SK-N-SH treated with all-trans-retinoic acid at 6 μM for 48 hours (cell line): ENCODE measurements at regions not wholly inside any gene's neighbourhood (a gene's known extent, or its start where the extent isn't known, plus 50 kb on each side); places are given as distances from the start of the nearest gene placed in this dataset.

Experiments used
- ATAC-seq: fragments of 200-7000 bp; cut with Tn5 transposase; 3 replicates; pipeline ENCODE4 v1.9.1; 2020; ENCODE audit warnings: mild to moderate bottlenecking, moderate library complexity
- ARNTL ChIP-seq: fragments of 450-650 bp; formaldehyde crosslinking; IDR thresholded peaks from 2 replicates; pipeline ENCODE4 v1.5.0; 2020; ENCODE audit warnings: low read depth, mild to moderate bottlenecking, moderate library complexity, borderline replicate concordance
- BACH2 ChIP-seq: fragments of 250-450 bp; sonication (Bioruptor Pico); IDR thresholded peaks from 2 replicates; pipeline ENCODE4 v1.9.0; 2021; ENCODE audit warnings: mild to moderate bottlenecking, borderline replicate concordance
- CSDC2 ChIP-seq: fragments of 250-450 bp; sonication (Bioruptor Pico); IDR thresholded peaks from 2 replicates; pipeline ENCODE4 v1.5.0; 2020; ENCODE audit warnings: mild to moderate bottlenecking, moderate library complexity
- CSRNP3 ChIP-seq: fragments of 250-450 bp; sonication (Bioruptor Pico); IDR thresholded peaks from 2 replicates; pipeline ENCODE4 v1.5.1; 2021; ENCODE audit warnings: mild to moderate bottlenecking, moderate library complexity
- ESRRG ChIP-seq: fragments of 250-450 bp; sonication (Bioruptor Pico); IDR thresholded peaks from 2 replicates; pipeline ENCODE4 v1.6.1; 2021; ENCODE audit warnings: mild to moderate bottlenecking
- GLIS3 ChIP-seq: fragments of 250-450 bp; sonication (Bioruptor Pico); IDR thresholded peaks from 2 replicates; pipeline ENCODE4 v1.5.0; 2020; ENCODE audit warnings: mild to moderate bottlenecking, moderate library complexity
- ISL1 ChIP-seq: fragments of 250-450 bp; sonication (Bioruptor Pico); IDR thresholded peaks from 2 replicates; pipeline ENCODE4 v2.1.2; 2022; ENCODE audit warnings: mild to moderate bottlenecking, moderate library complexity
- OSR1 ChIP-seq: fragments of 250-450 bp; sonication (Bioruptor Pico); IDR thresholded peaks from 2 replicates; pipeline ENCODE4 v1.8.0; 2022; ENCODE audit warnings: moderate library complexity, mild to moderate bottlenecking, inconsistent platforms
- PATZ1 ChIP-seq: fragments of 250-450 bp; sonication (Bioruptor Pico); IDR thresholded peaks from 2 replicates; pipeline ENCODE4 v1.8.0; 2020; ENCODE audit warnings: mild to moderate bottlenecking, moderate library complexity, borderline replicate concordance
- POU6F1 ChIP-seq: fragments of 250-450 bp; sonication (Bioruptor Pico); IDR thresholded peaks from 2 replicates; pipeline ENCODE4 v1.8.0; 2021; ENCODE audit warnings: low read depth, mild to moderate bottlenecking, moderate library complexity, borderline replicate concordance
- PPARA ChIP-seq: fragments of 250-450 bp; sonication (Bioruptor Pico); IDR thresholded peaks from 2 replicates; pipeline ENCODE4 v1.5.0; 2020; ENCODE audit warnings: mild to moderate bottlenecking, borderline replicate concordance
- RARB ChIP-seq: fragments of 250-450 bp; sonication (Bioruptor Pico); IDR thresholded peaks from 2 replicates; pipeline ENCODE4 v1.8.0; 2021; ENCODE audit warnings: mild to moderate bottlenecking, moderate library complexity
- SNAI2 ChIP-seq: fragments of 250-450 bp; sonication (Bioruptor Pico); IDR thresholded peaks from 2 replicates; pipeline ENCODE4 v1.5.0; 2020; ENCODE audit warnings: mild to moderate bottlenecking, moderate library complexity
- TCF4 ChIP-seq: fragments of 250-450 bp; sonication (Bioruptor Pico); IDR thresholded peaks from 2 replicates; pipeline ENCODE4 v1.8.0; 2021; ENCODE audit warnings: mild to moderate bottlenecking, moderate library complexity, borderline replicate concordance
- TOX ChIP-seq: fragments of 250-450 bp; sonication (Bioruptor Pico); IDR thresholded peaks from 2 replicates; pipeline ENCODE4 v1.8.0; 2021; ENCODE audit warnings: mild to moderate bottlenecking, moderate library complexity, borderline replicate concordance
- TSHZ2 ChIP-seq: fragments of 250-450 bp; sonication (Bioruptor Pico); IDR thresholded peaks from 2 replicates; pipeline ENCODE4 v1.5.0; 2020; ENCODE audit warnings: mild to moderate bottlenecking, moderate library complexity
- ZC3H10 ChIP-seq: fragments of 250-450 bp; sonication (Bioruptor Pico); IDR thresholded peaks from 2 replicates; pipeline ENCODE4 v1.5.1; 2021; ENCODE audit warnings: mild to moderate bottlenecking, moderate library complexity
- ZFP3 ChIP-seq: fragments of 250-450 bp; sonication (Bioruptor Pico); IDR thresholded peaks from 2 replicates; pipeline ENCODE4 v1.5.0; 2020; ENCODE audit warnings: mild to moderate bottlenecking, moderate library complexity
- ZFP30 ChIP-seq: fragments of 450-650 bp; formaldehyde crosslinking; IDR thresholded peaks from 2 replicates; pipeline ENCODE4 v1.5.0; 2022; ENCODE audit warnings: mild to moderate bottlenecking, moderate library complexity
- ZNF565 ChIP-seq: fragments of 450-650 bp; formaldehyde crosslinking; conservative IDR thresholded peaks from 2 replicates; pipeline ENCODE4 v1.5.0; 2020; ENCODE audit warnings: low read depth, mild to moderate bottlenecking, moderate library complexity
- ZNF70 ChIP-seq: fragments of 450-650 bp; formaldehyde crosslinking; IDR thresholded peaks from 2 replicates; pipeline ENCODE4 v1.5.0; 2020; ENCODE audit warnings: mild to moderate bottlenecking, moderate library complexity
- ZNF8 ChIP-seq: fragments of 450-650 bp; formaldehyde crosslinking; IDR thresholded peaks from 2 replicates; pipeline ENCODE4 v1.5.0; 2020; ENCODE audit warnings: mild to moderate bottlenecking, moderate library complexity

- no peak for ATAC-seq
- TF ChIP-seq TOX (CRISPR knock-in tag) (no peak), POU6F1 (CRISPR knock-in tag) (no peak), CSDC2 (CRISPR knock-in tag) (no peak), ZNF70 (CRISPR knock-in tag) (no peak), PPARA (no peak), ZFP30 (no peak), ARNTL (CRISPR knock-in tag) (no peak), PATZ1 (CRISPR knock-in tag) (no peak), ESRRG (CRISPR knock-in tag) (no peak), ZNF565 (no peak), SNAI2 (CRISPR knock-in tag) (no peak), TCF4 (CRISPR knock-in tag) (no peak), CSRNP3 (CRISPR knock-in tag) (no peak), TSHZ2 (CRISPR knock-in tag) (no peak)
Observed at GRCh38 chr14:87052646-87053225, 940.2 kb downstream of the GALC start.

- TF ChIP-seq RARB (CRISPR knock-in tag) (no peak), BACH2 (CRISPR knock-in tag) (no peak), ARNTL (CRISPR knock-in tag) (no peak), ZNF8 (CRISPR knock-in tag) (no peak), ISL1 (CRISPR knock-in tag) (no peak), OSR1 (CRISPR knock-in tag) (no peak), ZNF70 (CRISPR knock-in tag) (no peak), ZC3H10 (CRISPR knock-in tag) (no peak), CSRNP3 (CRISPR knock-in tag) (no peak), ZFP3 (CRISPR knock-in tag) (no peak), POU6F1 (CRISPR knock-in tag) (no peak), PPARA (no peak), ZFP30 (no peak), ZNF565 (no peak), TSHZ2 (CRISPR knock-in tag) (no peak), CSDC2 (CRISPR knock-in tag) (no peak), SNAI2 (CRISPR knock-in tag) (no peak), GLIS3 (CRISPR knock-in tag) (no peak), PATZ1 (CRISPR knock-in tag) (no peak)
- no peak for ATAC-seq
Observed at GRCh38 chr14:87050421-87050820, 942.6 kb downstream of the GALC start.
